Naive thymus-derived CD4-positive, alpha-beta T cell (primary cell): ENCODE measurements at regions not wholly inside any gene's neighbourhood (a gene's known extent, or its start where the extent isn't known, plus 50 kb on each side); places are given as distances from the start of the nearest gene placed in this dataset.
"Not testable (repeated sequence)": the region's sequence is repeated elsewhere in the genome, so short reads cannot be mapped to it uniquely, and the experiment has no call there.

Source experiments
- ATAC-seq: fragments of 150-1000 bp; cut with Tn5 transposase; 2 replicates; pipeline ENCODE4 v1.10.0; 2021; ENCODE audit warnings: mild to moderate bottlenecking, moderate library complexity
- CTCF ChIA-PET: fragments of 350-600 bp; sonication (Branson Sonifier 250); formaldehyde crosslinking; loops from one replicate; lab custom pipeline; 2021; ENCODE audit warnings: antibody characterized with exemption; lab: Charles Lee
- POLR2A ChIA-PET: fragments of 350-600 bp; sonication (Branson Sonifier 250); formaldehyde crosslinking; loops from one replicate; lab custom pipeline; 2021; ENCODE audit warnings: antibody characterized with exemption, inconsistent platforms; lab: Charles Lee
- DNase-seq, 9 donors: peaks; one replicate each; pipeline versions ENCODE4 v3.0.0 to v3.0.0-alpha.2; 2020 to 2022; ENCODE audit warnings: mixed read lengths in 1 of 9
- H3K27ac ChIP-seq: one replicate; pipeline ENCODE4 v1.7.0; 2013; ENCODE audit warnings: mild to moderate bottlenecking, low read depth, low read length, moderate library complexity
- H3K27me3 ChIP-seq, 2 donors: one replicate each; pipeline ENCODE4 v1.7.0; 2013; ENCODE audit warnings: low read length in 2 of 2, mild to moderate bottlenecking in 2 of 2, moderate library complexity in 2 of 2; ENCODE audit not compliant: control insufficient read depth in 2 of 2, insufficient read depth in 2 of 2
- H3K36me3 ChIP-seq, 3 experiments: 1 replicate in 2 of 3; 2 replicates in 1 of 3; pipeline ENCODE4 v1.7.0; 2013; ENCODE audit warnings: low read length in 3 of 3, mild to moderate bottlenecking in 3 of 3, moderate library complexity in 1 of 3; ENCODE audit not compliant: insufficient read depth in 3 of 3, control insufficient read depth in 2 of 3
- H3K4me1 ChIP-seq, 2 donors: one replicate each; pipeline ENCODE4 v1.7.0; 2013; ENCODE audit warnings: low read length in 2 of 2, mild to moderate bottlenecking in 2 of 2, moderate library complexity in 1 of 2; ENCODE audit not compliant: control insufficient read depth in 2 of 2, insufficient read depth in 2 of 2
- H3K4me3 ChIP-seq: 2 replicates; pipeline ENCODE4 v1.7.0; 2013; ENCODE audit warnings: mild to moderate bottlenecking, low read length
- H3K9me3 ChIP-seq, 3 experiments: 1 replicate in 2 of 3; 2 replicates in 1 of 3; pipeline ENCODE4 v1.7.0; 2013; ENCODE audit warnings: low read length in 3 of 3; ENCODE audit not compliant: control insufficient read depth in 2 of 3
- H3K27ac Mint-ChIP-seq, 9 donors: one replicate each; pipeline ENCODE4 v1.8.0; 2020 to 2022; ENCODE audit warnings: mixed read lengths in 9 of 9, mild to moderate bottlenecking in 8 of 9, moderate library complexity in 5 of 9, inconsistent platforms in 2 of 9
- H3K27me3 Mint-ChIP-seq, 5 donors: one replicate each; pipeline ENCODE4 v1.8.0; 2021 to 2022; ENCODE audit warnings: mixed read lengths in 5 of 5, mild to moderate bottlenecking in 1 of 5
- H3K36me3 Mint-ChIP-seq, 5 donors: one replicate each; pipeline ENCODE4 v1.8.0; 2020 to 2022; ENCODE audit warnings: mixed read lengths in 5 of 5, mild to moderate bottlenecking in 3 of 5, inconsistent platforms in 1 of 5
- H3K4me1 Mint-ChIP-seq, 7 donors: one replicate each; pipeline ENCODE4 v1.8.0; 2020 to 2022; ENCODE audit warnings: mixed read lengths in 7 of 7, mild to moderate bottlenecking in 3 of 7, inconsistent platforms in 1 of 7
- H3K4me3 Mint-ChIP-seq, 10 donors: one replicate each; pipeline ENCODE4 v1.8.0; 2020 to 2022; ENCODE audit warnings: mild to moderate bottlenecking in 10 of 10, mixed read lengths in 10 of 10, moderate library complexity in 6 of 10, inconsistent platforms in 2 of 10
- H3K9me3 Mint-ChIP-seq, 11 donors: one replicate each; pipeline ENCODE4 v1.8.0; 2020 to 2022; ENCODE audit warnings: mixed read lengths in 11 of 11, mild to moderate bottlenecking in 4 of 11, inconsistent platforms in 1 of 11, moderate library complexity in 1 of 11
- intact Hi-C, 2 donors: fragments of 100-400 bp; cut with micrococcal nuclease; formaldehyde crosslinking; loops; one replicate each; pipeline ENCODE4 v1.15.1; 2023

DNA sequence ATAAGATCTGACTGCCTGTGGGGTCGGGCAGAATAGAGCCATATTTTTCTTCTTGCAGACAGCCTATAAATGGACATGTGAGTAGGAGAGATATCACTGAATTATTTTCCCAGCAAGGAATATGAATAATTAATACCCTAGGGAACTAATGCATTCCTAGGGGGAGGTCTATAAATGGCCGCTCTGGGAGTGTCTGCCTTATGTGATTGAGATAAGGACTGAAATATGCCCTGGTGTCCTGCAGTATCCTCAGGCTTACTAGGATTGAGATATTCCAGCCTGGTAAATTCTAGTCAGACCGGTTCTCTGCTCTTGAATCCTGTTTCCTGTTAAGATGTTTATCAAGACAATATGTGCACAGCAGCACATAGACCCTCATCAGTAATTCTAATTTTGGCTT is 1399.4 kb downstream of the GATA3 start:
- H3K9me3 ChIP-seq, H3K36me3 Mint-ChIP-seq, intact Hi-C loops, DNase-seq, H3K4me1 Mint-ChIP-seq, POLR2A ChIA-PET, H3K36me3 ChIP-seq, ATAC-seq, H3K4me3 Mint-ChIP-seq, H3K4me3 ChIP-seq, H3K27me3 ChIP-seq, H3K27ac ChIP-seq, CTCF ChIA-PET, H3K27ac Mint-ChIP-seq, H3K4me1 ChIP-seq: not testable (repeated sequence)
- H3K9me3 Mint-ChIP-seq: peaks cover 3 to 28% (median 7%) of the 10 kb centered on the region in 11 donors
- H3K27me3 Mint-ChIP-seq: peaks cover 0 to 19% (median 6%) of the 10 kb centered on the region in 5 donors

DNA sequence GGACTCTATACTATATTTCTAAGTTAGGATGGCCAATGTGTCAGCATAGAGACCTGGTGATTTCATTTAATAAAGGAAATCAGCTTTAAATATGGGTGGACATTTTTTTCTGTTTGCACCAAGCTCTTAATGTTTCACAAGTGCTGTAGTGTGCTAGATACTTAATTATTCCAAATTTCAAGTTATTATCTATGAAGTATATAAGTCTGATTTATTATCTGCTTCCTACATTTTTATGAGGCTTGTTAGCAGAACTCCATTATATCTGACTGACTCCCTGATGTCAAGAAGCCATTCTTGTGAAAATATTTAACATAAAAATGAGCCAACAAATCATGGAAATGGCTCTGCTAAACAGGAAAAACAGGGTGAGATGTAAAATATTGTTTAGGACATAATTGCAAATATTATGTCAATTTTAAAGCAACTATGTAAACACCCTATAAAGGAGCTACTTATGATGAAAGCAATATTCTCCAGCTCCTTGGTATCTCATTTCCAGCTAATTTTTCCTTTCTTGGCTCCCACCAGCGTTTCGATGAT is 1415.2 kb downstream of the GATA3 start:
- no peaks in the 10 kb centered on the region for H3K4me1 Mint-ChIP-seq
- H3K4me1 ChIP-seq: no peaks in the 10 kb centered on the region
- intact Hi-C loops: no loop called here
- no peak overlapping the region for H3K27ac Mint-ChIP-seq
- ATAC-seq: no peak
- ChIA-PET POLR2A (interaction anchor here (0.6 kb wide), 1 partner anchor 1413 kb away, joined by 3 read pairs; no protein-coding TSS in a partner anchor), CTCF (interaction anchor here (0.6 kb wide), 1 partner anchor 22 kb away, joined by 4 read pairs; no protein-coding TSS in a partner anchor)
- no peaks in the 10 kb centered on the region for H3K27me3 ChIP-seq
- DNase-seq: no peak
- no peaks in the 10 kb centered on the region for H3K36me3 Mint-ChIP-seq
- peaks cover 0 to 5% (median 0%) of the 10 kb centered on the region in 11 donors for H3K9me3 Mint-ChIP-seq
- H3K27ac ChIP-seq: no peak overlapping the region
- H3K36me3 ChIP-seq: no peaks in the 10 kb centered on the region
- H3K4me3 Mint-ChIP-seq: no peak overlapping the region
- no peak overlapping the region for H3K4me3 ChIP-seq
- no peaks in the 10 kb centered on the region for H3K9me3 ChIP-seq
- H3K27me3 Mint-ChIP-seq: no peaks in the 10 kb centered on the region

DNA sequence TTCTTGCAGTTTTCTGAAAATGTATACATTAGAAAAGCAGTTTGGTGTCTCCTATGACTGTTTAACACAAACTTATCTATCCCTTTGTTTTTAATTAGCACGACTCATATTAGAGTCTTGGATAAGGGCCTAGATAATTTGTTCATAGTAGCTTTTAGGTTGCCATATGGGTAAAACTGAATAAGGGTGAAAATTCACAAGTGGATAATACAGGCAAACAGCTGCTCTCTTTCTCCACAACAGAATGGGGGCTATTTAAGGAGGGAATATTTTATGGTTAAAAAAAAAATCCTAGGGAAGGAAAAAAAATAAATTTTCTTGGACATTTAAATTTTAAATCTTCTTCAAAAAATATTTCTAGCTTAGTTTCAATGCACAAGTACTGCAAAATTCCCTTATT is 1416.1 kb downstream of the GATA3 start:
- Histone ChIP-seq H3K4me3 (no peak overlapping the region), H3K27me3 (no peaks in the 10 kb centered on the region), H3K36me3 (no peaks in the 10 kb centered on the region), H3K9me3 (no peaks in the 10 kb centered on the region), H3K4me1 (no peaks in the 10 kb centered on the region), H3K27ac (no peak overlapping the region)
- H3K9me3 Mint-ChIP-seq: peaks cover 0 to 5% (median 0%) of the 10 kb centered on the region in 11 donors
- no peaks in the 10 kb centered on the region for H3K27me3 Mint-ChIP-seq
- H3K27ac Mint-ChIP-seq: no peak overlapping the region
- no peaks in the 10 kb centered on the region for H3K36me3 Mint-ChIP-seq
- intact Hi-C loops: no loop called here
- POLR2A ChIA-PET: no interaction called here
- CTCF ChIA-PET: no interaction called here
- DNase-seq (no peak), ATAC-seq (no peak)
- H3K4me1 Mint-ChIP-seq: no peaks in the 10 kb centered on the region
- H3K4me3 Mint-ChIP-seq: no peak overlapping the region

DNA sequence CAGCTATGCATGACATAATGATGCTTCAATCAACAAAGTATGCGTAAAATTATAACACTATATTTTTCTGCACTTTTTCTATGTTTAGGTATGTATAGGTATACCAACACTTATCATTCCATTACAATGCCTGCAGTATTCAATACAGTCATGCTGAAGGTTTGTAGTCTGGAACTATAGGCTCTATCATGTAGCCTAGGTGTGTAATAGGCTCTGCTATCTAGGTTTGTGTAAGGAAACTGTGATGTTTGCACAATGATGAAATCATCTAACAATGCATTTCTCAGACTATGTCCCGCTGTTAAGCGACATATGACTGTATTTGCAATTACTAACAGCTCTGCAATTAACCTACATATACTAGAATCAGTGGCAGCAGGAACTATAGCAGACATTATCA is 1447.5 kb downstream of the GATA3 start:
- CTCF ChIA-PET: interaction anchor here (0.7 kb wide), 1 partner anchor 159 kb away, joined by 3 read pairs; no protein-coding TSS in a partner anchor
- peaks cover 0 to 2% (median 0%) of the 10 kb centered on the region in 11 donors for H3K9me3 Mint-ChIP-seq
- ATAC-seq: no peak

DNA sequence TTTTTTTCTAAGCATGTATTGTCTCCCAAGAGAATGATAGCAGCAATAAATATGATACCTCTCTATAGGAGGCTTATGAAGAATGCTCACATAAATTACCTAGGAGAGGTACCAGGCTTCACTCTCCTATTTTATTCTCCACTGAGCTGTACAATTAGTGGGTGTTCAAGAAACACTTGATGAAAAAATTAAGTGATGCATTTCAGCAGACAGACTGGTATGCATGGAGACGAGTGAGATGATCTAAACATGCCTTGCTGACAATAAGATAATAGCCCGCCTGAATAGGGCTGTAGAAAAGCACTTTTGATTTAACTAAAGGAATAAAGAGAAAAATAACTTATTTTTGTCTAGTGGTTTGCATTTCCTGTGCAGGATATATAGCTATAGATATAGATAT is 1449.7 kb downstream of the GATA3 start:
- Histone ChIP-seq H3K9me3 (no peaks in the 10 kb centered on the region), H3K36me3 (no peaks in the 10 kb centered on the region), H3K27ac (no peak overlapping the region), H3K27me3 (no peaks in the 10 kb centered on the region), H3K4me1 (no peaks in the 10 kb centered on the region), H3K4me3 (no peak overlapping the region)
- ChIA-PET POLR2A (no interaction called here), CTCF (interaction anchor here (0.6 kb wide), 1 partner anchor 1182 kb away, joined by 3 read pairs; no protein-coding TSS in a partner anchor)
- H3K9me3 Mint-ChIP-seq: peaks cover 0 to 2% (median 0%) of the 10 kb centered on the region in 11 donors
- H3K4me3 Mint-ChIP-seq: no peak overlapping the region
- intact Hi-C loops: no loop called here
- peaks cover 0 to 27% (median 10%) of the 10 kb centered on the region in 5 donors for H3K27me3 Mint-ChIP-seq
- H3K4me1 Mint-ChIP-seq: no peaks in the 10 kb centered on the region
- ATAC-seq (no peak), DNase-seq (no peak)
- H3K36me3 Mint-ChIP-seq: no peaks in the 10 kb centered on the region
- H3K27ac Mint-ChIP-seq: no peak overlapping the region

More for the DNA sequence above, 1447.5 kb downstream of the GATA3 start:
- Mint-ChIP-seq H3K27ac (no peak overlapping the region), H3K4me3 (no peak overlapping the region), H3K4me1 (no peaks in the 10 kb centered on the region), H3K27me3 (peaks cover 0 to 23% (median 6%) of the 10 kb centered on the region in 5 donors), H3K36me3 (no peaks in the 10 kb centered on the region)
- no peak for DNase-seq
- intact Hi-C loops: no loop called here
- no peaks in the 10 kb centered on the region for H3K36me3 ChIP-seq
- H3K27me3 ChIP-seq: no peaks in the 10 kb centered on the region
- no peaks in the 10 kb centered on the region for H3K4me1 ChIP-seq
- no peak overlapping the region for H3K27ac ChIP-seq
- H3K9me3 ChIP-seq: no peaks in the 10 kb centered on the region
- POLR2A ChIA-PET: no interaction called here
- H3K4me3 ChIP-seq: no peak overlapping the region

DNA sequence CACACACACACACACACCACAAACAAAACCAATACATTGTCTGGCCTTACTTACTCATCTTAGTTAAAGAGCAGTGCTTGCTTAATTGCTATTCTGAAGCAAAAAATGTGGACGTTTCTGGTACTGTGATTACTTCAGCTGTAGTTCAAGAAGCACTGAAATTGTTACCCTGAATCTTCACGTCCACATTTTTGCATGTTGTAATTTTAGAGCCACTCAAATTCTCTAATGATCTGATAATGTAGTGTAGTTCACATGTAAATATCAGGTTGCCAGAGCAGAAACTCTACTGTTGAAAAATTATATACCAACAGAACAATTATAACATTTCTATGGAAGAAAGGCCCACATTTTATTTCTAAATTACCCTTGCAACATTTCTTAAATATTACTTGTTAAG is 1451.1 kb downstream of the GATA3 start:
- no peaks in the 10 kb centered on the region for H3K4me1 ChIP-seq
- no peak overlapping the region for H3K4me3 ChIP-seq
- Mint-ChIP-seq H3K27me3 (peaks cover 0 to 27% (median 8%) of the 10 kb centered on the region in 5 donors), H3K27ac (no peak overlapping the region), H3K9me3 (peaks cover 0 to 2% (median 0%) of the 10 kb centered on the region in 11 donors), H3K36me3 (no peaks in the 10 kb centered on the region), H3K4me1 (no peaks in the 10 kb centered on the region), H3K4me3 (no peak overlapping the region)
- POLR2A ChIA-PET: no interaction called here
- no peaks in the 10 kb centered on the region for H3K9me3 ChIP-seq
- CTCF ChIA-PET: no interaction called here
- DNase-seq (no peak), ATAC-seq (no peak)
- no peaks in the 10 kb centered on the region for H3K27me3 ChIP-seq
- no peak overlapping the region for H3K27ac ChIP-seq
- intact Hi-C loops: no loop called here
- no peaks in the 10 kb centered on the region for H3K36me3 ChIP-seq

DNA sequence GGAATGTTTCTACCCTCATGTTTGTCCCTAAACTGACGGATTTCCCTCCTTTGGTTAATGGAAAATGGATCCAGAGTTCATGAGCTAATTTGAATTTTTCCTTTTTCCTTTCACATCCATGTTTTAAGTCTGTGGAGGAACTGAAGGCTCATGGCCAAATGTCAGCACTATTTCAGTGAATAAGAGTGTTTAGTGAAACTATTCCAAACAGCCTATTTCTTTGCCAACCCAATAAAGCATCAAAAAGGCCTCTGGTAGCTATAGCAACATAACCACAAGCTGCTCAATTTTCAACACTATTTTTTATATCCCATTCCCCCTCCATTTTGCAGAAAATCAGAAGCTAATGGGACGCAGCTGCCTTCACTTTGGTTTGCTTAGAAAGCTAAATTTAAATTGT is 1454.1 kb downstream of the GATA3 start:
- no peak overlapping the region for H3K4me3 Mint-ChIP-seq
- Histone ChIP-seq H3K4me3 (no peak overlapping the region), H3K4me1 (no peaks in the 10 kb centered on the region), H3K36me3 (no peaks in the 10 kb centered on the region), H3K9me3 (no peaks in the 10 kb centered on the region), H3K27ac (no peak overlapping the region), H3K27me3 (no peaks in the 10 kb centered on the region)
- intact Hi-C loops: no loop called here
- no peaks in the 10 kb centered on the region for H3K36me3 Mint-ChIP-seq
- ChIA-PET CTCF (interaction anchor here (0.6 kb wide), 1 partner anchor 197 kb away, joined by 3 read pairs; no protein-coding TSS in a partner anchor), POLR2A (no interaction called here)
- no peak overlapping the region for H3K27ac Mint-ChIP-seq
- peaks cover 0 to 31% (median 8%) of the 10 kb centered on the region in 5 donors for H3K27me3 Mint-ChIP-seq
- peaks cover 0 to 2% (median 0%) of the 10 kb centered on the region in 11 donors for H3K9me3 Mint-ChIP-seq
- no peak for ATAC-seq
- DNase-seq: no peak
- H3K4me1 Mint-ChIP-seq: no peaks in the 10 kb centered on the region
